ENCODE measurements at regions not wholly inside any gene's neighbourhood (a gene's known extent, or its start where the extent isn't known, plus 50 kb on each side); places are given as distances from the start of the nearest gene placed in this dataset.

DNA sequence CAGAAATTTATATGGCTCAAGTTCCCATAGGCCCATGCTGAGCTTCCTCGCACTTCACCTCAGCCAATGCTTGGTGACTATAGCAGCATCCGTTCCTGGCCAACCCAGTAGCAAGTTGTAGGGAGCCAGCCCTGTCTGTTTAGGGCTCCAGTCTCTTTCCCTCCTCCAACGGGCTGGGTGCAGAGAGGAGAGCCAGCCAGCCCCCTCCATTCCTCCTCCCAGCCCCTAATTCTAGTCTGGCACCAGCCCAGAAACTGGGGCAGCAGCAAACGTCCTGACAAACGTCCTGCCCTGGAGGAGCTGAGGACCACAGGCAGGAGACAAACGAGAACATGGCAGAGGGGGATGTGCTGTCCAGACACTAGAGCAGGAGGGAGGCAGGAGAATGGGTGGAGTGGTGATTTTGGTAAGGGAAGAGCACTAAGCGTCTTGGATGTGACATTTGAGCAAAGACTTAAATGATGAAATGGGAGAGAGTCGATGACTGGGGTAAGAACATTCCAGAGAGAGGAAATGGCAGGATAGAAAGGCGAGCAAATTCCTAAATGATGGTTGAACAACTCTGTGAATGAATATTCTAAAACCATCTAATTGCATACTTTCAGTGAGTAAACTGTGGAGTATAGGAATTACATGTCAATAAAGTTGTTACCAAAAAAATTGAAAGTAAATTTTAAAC, 222.5 kb upstream of the DAPK1 start:
- no peak overlapping the region for H3K18ac ChIP-seq (ENCODE audit: extremely low read depth, low read length)
- no peaks in the 10 kb centered on the region for H3K79me1 ChIP-seq (ENCODE audit: low read depth, low read length)
- H2BK120ac ChIP-seq (replicated peaks; ENCODE audit: low read depth, low read length): no peak overlapping the region
- no peak overlapping the region for H2BK5ac ChIP-seq (ENCODE audit: low read depth, low read length)
- no peak overlapping the region for H3K27ac ChIP-seq (ENCODE audit: low read depth, low read length)
- ChIA-PET POLR2A (ENCODE audit: partially characterized antibody) (no interaction called here), CTCF (ENCODE audit: partially characterized antibody) (interaction anchor here (1.2 to 2.1 kb wide), 2 partner anchors 50 to 869 kb away, joined by 4 to 6 read pairs; no protein-coding TSS in a partner anchor)
- no peak overlapping the region for H2AK5ac ChIP-seq (ENCODE audit: low read depth, low read length)
- no peaks in the 10 kb centered on the region for H3K36me3 ChIP-seq (ENCODE audit: control insufficient read depth in 2 of 4, insufficient read depth in 4 of 4, low read length in 3 of 4)
- H3K4me3 ChIP-seq (ENCODE audit: extremely low read depth in 1 of 4, insufficient read depth in 2 of 4, low read depth in 3 of 4, low read length in 4 of 4): no peak overlapping the region
- H3K9me3 ChIP-seq (ENCODE audit: insufficient read depth in 2 of 2, low read depth in 1 of 2, low read length in 1 of 2): no peaks in the 10 kb centered on the region
- H2BK20ac ChIP-seq (ENCODE audit: low read length): no peak overlapping the region
- DNase-seq (ENCODE audit: low read depth in 1 of 2, low spot score in 2 of 2): no peak
- H4K8ac ChIP-seq (ENCODE audit: extremely low read depth, insufficient read depth, low read length): no peak overlapping the region
- no peak overlapping the region for H3K4ac ChIP-seq (replicated peaks; ENCODE audit: insufficient read length, low read depth, low read length)
- H3K56ac ChIP-seq (replicated peaks; ENCODE audit: insufficient read length, low read depth, low read length): no peak overlapping the region
- H3K9ac ChIP-seq (replicated peaks in 1 of 4; ENCODE audit: extremely low read depth in 1 of 4, low read depth in 3 of 4, low read length in 3 of 4): no peak overlapping the region
- no peaks in the 10 kb centered on the region; the same call in 1 of the 2 replicates for H3K23me2 ChIP-seq (ENCODE audit: low read depth, low read length)
- H4K5ac ChIP-seq (ENCODE audit: insufficient read length, low read depth, low read length): no peak overlapping the region
- FAIRE-seq: no peak
- H3K23ac ChIP-seq (ENCODE audit: insufficient read length): no peak overlapping the region
- H4K20me1 ChIP-seq (replicated peaks in 1 of 2; ENCODE audit: control insufficient read depth in 1 of 2, insufficient read depth in 2 of 2, low read length in 2 of 2): no peaks in the 10 kb centered on the region
- H3K79me2 ChIP-seq (ENCODE audit: control insufficient read depth in 1 of 2, insufficient read depth in 2 of 2, low read length in 2 of 2): no peaks in the 10 kb centered on the region
- H3K4me1 ChIP-seq (replicated peaks in 1 of 4; ENCODE audit: control insufficient read depth in 3 of 4, insufficient read depth in 4 of 4, low read length in 3 of 4): no peaks in the 10 kb centered on the region; a peak in 1 of 7 replicates
- no peak overlapping the region for H2AFZ ChIP-seq (ENCODE audit: low read length)
- no peak overlapping the region for H4K91ac ChIP-seq (replicated peaks; ENCODE audit: insufficient read length, low read length)
- WGBS, 2 experiments (ENCODE audit: extremely low coverage in 1 of 2, insufficient coverage in 1 of 2, insufficient read length in 1 of 2, insufficient replicate concordance in 2 of 2, low coverage in 1 of 2, low lambda C conversion rate in 2 of 2, missing lambda C conversion rate in 1 of 2): 82% methylated on average over 9 of the region's 9 CpGs; no CpG with 5 or more reads in 1 of the 2 experiments
- no peaks in the 10 kb centered on the region for H3K27me3 ChIP-seq (replicated peaks in 1 of 4; ENCODE audit: control insufficient read depth in 3 of 4, extremely low read depth in 1 of 4, insufficient read depth in 3 of 4, low read length in 3 of 4)
- H3K14ac ChIP-seq (ENCODE audit: insufficient read length): no peak overlapping the region
- H2BK15ac ChIP-seq (ENCODE audit: low read length): no peak overlapping the region
- no peak overlapping the region for H3K4me2 ChIP-seq (ENCODE audit: insufficient read depth in 1 of 2, low read depth in 2 of 2, low read length in 2 of 2)
- no peak overlapping the region for H2BK12ac ChIP-seq (ENCODE audit: low read depth, low read length)
- TF ChIP-seq SP4 (IDR thresholded peaks at IDR 0.05; ENCODE audit: low read length) (no peak), CEBPB (IDR thresholded peaks at IDR 0.05; ENCODE audit: low read depth, low read length) (no peak), GABPA (IDR thresholded peaks at IDR 0.05; ENCODE audit: borderline replicate concordance, insufficient read depth, low read length) (no peak), GTF2F1 (IDR thresholded peaks at IDR 0.05; ENCODE audit: borderline replicate concordance, low read depth, low read length) (no peak), JUN (IDR thresholded peaks at IDR 0.05; ENCODE audit: low read depth, low read length) (no peak), HDAC6 (IDR thresholded peaks at IDR 0.05; ENCODE audit: low read depth, low read length) (no peak), ATF2 (IDR thresholded peaks at IDR 0.05; ENCODE audit: low read length) (no peak), EP300 (IDR thresholded peaks at IDR 0.05; ENCODE audit: borderline replicate concordance in 1 of 2, low read depth in 2 of 2, low read length in 2 of 2) (no peak), EGR1 (IDR thresholded peaks at IDR 0.05; ENCODE audit: borderline replicate concordance, low read depth, low read length) (no peak), SIX5 (IDR thresholded peaks at IDR 0.05; ENCODE audit: low read depth, low read length) (no peak)
- TF ChIP-seq, protein P1, sequence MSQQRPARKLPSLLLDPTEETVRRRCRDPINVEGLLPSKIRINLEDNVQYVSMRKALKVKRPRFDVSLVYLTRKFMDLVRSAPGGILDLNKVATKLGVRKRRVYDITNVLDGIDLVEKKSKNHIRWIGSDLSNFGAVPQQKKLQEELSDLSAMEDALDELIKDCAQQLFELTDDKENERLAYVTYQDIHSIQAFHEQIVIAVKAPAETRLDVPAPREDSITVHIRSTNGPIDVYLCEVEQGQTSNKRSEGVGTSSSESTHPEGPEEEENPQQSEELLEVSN (IDR thresholded peaks at IDR 0.05): no peak
